Panc1 (cell line): ENCODE measurements at regions not wholly inside any gene's neighbourhood (a gene's known extent, or its start where the extent isn't known, plus 50 kb on each side); places are given as distances from the start of the nearest gene placed in this dataset.

Source experiments
- ATAC-seq: fragments of 200-7000 bp; cut with Tn5 transposase; 2 replicates; pipeline ENCODE4 v1.9.1; 2020; ENCODE audit warnings: mild to moderate bottlenecking, moderate library complexity
- BruUV-seq: library from RNA; stranded (reverse); fragments of 400-500 nt; replicated peaks from 2 replicates; lab custom pipeline; 2021; lab: Mats Ljungman, UMichigan
- CTCF ChIA-PET: fragments of 300-600 bp; sonication (Branson Sonifier 250); formaldehyde crosslinking; loops from one replicate; lab custom pipeline; 2022; ENCODE audit warnings: antibody characterized with exemption; lab: Charles Lee
- POLR2A ChIA-PET: fragments of 300-600 bp; sonication (Branson Sonifier 250); formaldehyde crosslinking; loops from one replicate; lab custom pipeline; 2022; ENCODE audit warnings: antibody characterized with exemption; lab: Charles Lee
- DNase-seq: peaks from one replicate; pipeline ENCODE4 v3.0.0-alpha.2; 2010; ENCODE audit warnings: low read depth, low spot score
- H3K27ac ChIP-seq: 2 replicates; pipeline ENCODE4 v1.5.1; 2011; ENCODE audit warnings: mild to moderate bottlenecking, low read length, inconsistent platforms
- H3K27me3 ChIP-seq: fragments of 200-500 bp; sonication (Bioruptor generic); 2 replicates; pipeline ENCODE4 v1.6.0; 2014; ENCODE audit warnings: low read length, inconsistent platforms; ENCODE audit not compliant: control insufficient read depth, insufficient read depth
- H3K36me3 ChIP-seq: fragments of 200-500 bp; sonication (Bioruptor generic); 2 replicates; pipeline ENCODE4 v1.5.1; 2014; ENCODE audit warnings: inconsistent platforms, mild to moderate bottlenecking, low read length, moderate library complexity; ENCODE audit not compliant: control insufficient read depth, insufficient read depth
- H3K4me1 ChIP-seq: 2 replicates; pipeline ENCODE4 v1.5.1; 2011; ENCODE audit warnings: inconsistent platforms, mild to moderate bottlenecking, low read length, moderate library complexity; ENCODE audit not compliant: control insufficient read depth, insufficient read depth
- H3K4me3 ChIP-seq, 2 experiments: 2 replicates each; pipeline ENCODE4 v1.5.1; 2011 to 2012; ENCODE audit warnings: low read depth in 2 of 2, low read length in 2 of 2, mild to moderate bottlenecking in 2 of 2, inconsistent platforms in 1 of 2, moderate library complexity in 1 of 2
- H3K9me3 ChIP-seq: fragments of 200-500 bp; sonication (Bioruptor generic); 2 replicates; pipeline ENCODE4 v1.5.1; 2014; ENCODE audit warnings: low read depth, mild to moderate bottlenecking, inconsistent platforms, low read length, moderate library complexity; ENCODE audit not compliant: control insufficient read depth, insufficient read depth
- POLR2AphosphoS5 ChIP-seq: IDR thresholded peaks from 2 replicates; pipeline ENCODE4 v1.6.1; 2012; ENCODE audit warnings: mild to moderate bottlenecking, low read depth, low read length, moderate library complexity
- SIN3A ChIP-seq: IDR thresholded peaks from 2 replicates; pipeline ENCODE4 v1.6.1; 2012; ENCODE audit warnings: low read depth, mild to moderate bottlenecking, low read length, moderate library complexity, borderline replicate concordance; ENCODE audit not compliant: insufficient read depth
- TCF7L2 ChIP-seq: IDR thresholded peaks from 2 replicates; pipeline ENCODE4 v1.6.1; 2011; ENCODE audit warnings: mild to moderate bottlenecking, low read depth, low read length, inconsistent platforms
- in situ Hi-C: cut with HindIII; loops from 2 replicates; pipeline ENCODE4 v1.10.0; 2016; ENCODE audit warnings: low sequenced_read_pairs, low pct_unique_long_range_greater_than_20kb
- intact Hi-C: fragments of 100-400 bp; cut with micrococcal nuclease; formaldehyde crosslinking; loops from one replicate; pipeline ENCODE4 v1.10.0; 2022; ENCODE audit not compliant: unreplicated experiment
- TF ChIP-seq, protein P1 (sequence below): fragments of 450-650 bp; IDR thresholded peaks from 2 replicates; pipeline ENCODE4 v1.5.1; 2017; ENCODE audit warnings: mild to moderate bottlenecking
- TF ChIP-seq, protein P2 (sequence below), 2 experiments: IDR thresholded peaks; 2 replicates each; pipeline ENCODE4 v1.6.1; 2011 to 2012; ENCODE audit warnings: low read depth in 2 of 2, control low read depth in 1 of 2, low read length in 1 of 2, mild to moderate bottlenecking in 1 of 2, moderate library complexity in 1 of 2; ENCODE audit not compliant: insufficient read depth in 1 of 2

DNA sequence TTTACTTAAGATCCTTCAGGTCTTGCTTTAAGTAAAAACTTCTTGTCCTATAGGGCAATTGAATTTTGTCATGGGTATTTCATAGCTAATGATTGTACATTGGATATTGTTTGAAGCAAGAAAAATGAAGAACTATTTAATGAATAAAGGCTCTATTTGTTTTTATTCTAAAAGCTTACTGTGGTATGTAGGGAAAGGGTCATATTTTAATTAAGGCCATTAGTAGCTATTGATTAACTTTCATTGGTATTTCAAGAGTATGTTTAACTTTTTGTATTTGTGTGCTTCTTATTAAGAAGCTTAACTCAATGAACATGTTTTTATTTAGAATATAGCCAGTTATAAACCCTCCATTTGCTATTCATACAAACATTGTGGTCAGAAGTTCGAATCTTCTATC, 1951.8 kb upstream of the ADGRL3 start:
- Histone ChIP-seq H3K27ac (no peak overlapping the region), H3K4me1 (no peaks in the 10 kb centered on the region), H3K36me3 (no peaks in the 10 kb centered on the region), H3K9me3 (no peaks in the 10 kb centered on the region), H3K4me3 (no peak overlapping the region), H3K27me3 (no peaks in the 10 kb centered on the region)
- ChIA-PET CTCF (interaction anchor here (0.7 kb wide), 2 partner anchors 192 to 485 kb away, joined by 3 read pairs; no protein-coding TSS in a partner anchor), POLR2A (interaction anchor here (0.5 kb wide), 1 partner anchor 797 kb away, joined by 5 read pairs; no protein-coding TSS in a partner anchor)
- no peak for DNase-seq
- intact Hi-C loops, result no loop called here
- no peak for ATAC-seq
- BruUV-seq, result no TSS peak
- TF ChIP-seq POLR2AphosphoS5 (no peak), SIN3A (no peak), TCF7L2 (no peak)
- TF ChIP-seq, protein P1, sequence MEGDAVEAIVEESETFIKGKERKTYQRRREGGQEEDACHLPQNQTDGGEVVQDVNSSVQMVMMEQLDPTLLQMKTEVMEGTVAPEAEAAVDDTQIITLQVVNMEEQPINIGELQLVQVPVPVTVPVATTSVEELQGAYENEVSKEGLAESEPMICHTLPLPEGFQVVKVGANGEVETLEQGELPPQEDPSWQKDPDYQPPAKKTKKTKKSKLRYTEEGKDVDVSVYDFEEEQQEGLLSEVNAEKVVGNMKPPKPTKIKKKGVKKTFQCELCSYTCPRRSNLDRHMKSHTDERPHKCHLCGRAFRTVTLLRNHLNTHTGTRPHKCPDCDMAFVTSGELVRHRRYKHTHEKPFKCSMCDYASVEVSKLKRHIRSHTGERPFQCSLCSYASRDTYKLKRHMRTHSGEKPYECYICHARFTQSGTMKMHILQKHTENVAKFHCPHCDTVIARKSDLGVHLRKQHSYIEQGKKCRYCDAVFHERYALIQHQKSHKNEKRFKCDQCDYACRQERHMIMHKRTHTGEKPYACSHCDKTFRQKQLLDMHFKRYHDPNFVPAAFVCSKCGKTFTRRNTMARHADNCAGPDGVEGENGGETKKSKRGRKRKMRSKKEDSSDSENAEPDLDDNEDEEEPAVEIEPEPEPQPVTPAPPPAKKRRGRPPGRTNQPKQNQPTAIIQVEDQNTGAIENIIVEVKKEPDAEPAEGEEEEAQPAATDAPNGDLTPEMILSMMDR, result no peak
- TF ChIP-seq, protein P2, sequence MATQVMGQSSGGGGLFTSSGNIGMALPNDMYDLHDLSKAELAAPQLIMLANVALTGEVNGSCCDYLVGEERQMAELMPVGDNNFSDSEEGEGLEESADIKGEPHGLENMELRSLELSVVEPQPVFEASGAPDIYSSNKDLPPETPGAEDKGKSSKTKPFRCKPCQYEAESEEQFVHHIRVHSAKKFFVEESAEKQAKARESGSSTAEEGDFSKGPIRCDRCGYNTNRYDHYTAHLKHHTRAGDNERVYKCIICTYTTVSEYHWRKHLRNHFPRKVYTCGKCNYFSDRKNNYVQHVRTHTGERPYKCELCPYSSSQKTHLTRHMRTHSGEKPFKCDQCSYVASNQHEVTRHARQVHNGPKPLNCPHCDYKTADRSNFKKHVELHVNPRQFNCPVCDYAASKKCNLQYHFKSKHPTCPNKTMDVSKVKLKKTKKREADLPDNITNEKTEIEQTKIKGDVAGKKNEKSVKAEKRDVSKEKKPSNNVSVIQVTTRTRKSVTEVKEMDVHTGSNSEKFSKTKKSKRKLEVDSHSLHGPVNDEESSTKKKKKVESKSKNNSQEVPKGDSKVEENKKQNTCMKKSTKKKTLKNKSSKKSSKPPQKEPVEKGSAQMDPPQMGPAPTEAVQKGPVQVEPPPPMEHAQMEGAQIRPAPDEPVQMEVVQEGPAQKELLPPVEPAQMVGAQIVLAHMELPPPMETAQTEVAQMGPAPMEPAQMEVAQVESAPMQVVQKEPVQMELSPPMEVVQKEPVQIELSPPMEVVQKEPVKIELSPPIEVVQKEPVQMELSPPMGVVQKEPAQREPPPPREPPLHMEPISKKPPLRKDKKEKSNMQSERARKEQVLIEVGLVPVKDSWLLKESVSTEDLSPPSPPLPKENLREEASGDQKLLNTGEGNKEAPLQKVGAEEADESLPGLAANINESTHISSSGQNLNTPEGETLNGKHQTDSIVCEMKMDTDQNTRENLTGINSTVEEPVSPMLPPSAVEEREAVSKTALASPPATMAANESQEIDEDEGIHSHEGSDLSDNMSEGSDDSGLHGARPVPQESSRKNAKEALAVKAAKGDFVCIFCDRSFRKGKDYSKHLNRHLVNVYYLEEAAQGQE (IDR thresholded peaks at IDR 0.05; ENCODE audit: insufficient read depth in 1 of 2, low read depth in 2 of 2, low read length in 1 of 2), result no peak
- in situ Hi-C loops, result no loop called here

DNA sequence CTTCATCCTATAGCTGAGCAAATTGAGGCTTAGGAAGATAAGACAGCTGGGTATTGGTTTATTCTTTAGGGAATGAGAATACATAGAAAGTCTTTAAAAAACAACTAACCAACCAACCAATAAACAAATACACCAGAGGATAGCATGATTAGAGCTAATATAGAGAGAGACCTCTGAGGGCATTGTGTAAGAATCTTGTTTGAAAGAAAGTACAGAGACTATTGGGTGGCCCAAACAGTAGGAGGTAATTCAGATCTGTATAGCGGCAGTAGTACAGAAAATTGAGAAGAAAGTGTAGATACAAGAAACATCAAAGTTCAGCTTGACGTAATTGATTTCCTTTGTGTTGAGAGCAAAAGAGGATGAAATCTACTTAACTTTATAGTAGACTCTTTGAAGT, 1951.0 kb upstream of the ADGRL3 start:
- POLR2A ChIA-PET, result no interaction called here

More for the DNA sequence above, 1951.0 kb upstream of the ADGRL3 start:
- DNase-seq, result no peak
- H3K27me3 ChIP-seq, result no peaks in the 10 kb centered on the region
- H3K4me1 ChIP-seq, result no peaks in the 10 kb centered on the region
- no peaks in the 10 kb centered on the region for H3K36me3 ChIP-seq
- no peaks in the 10 kb centered on the region for H3K9me3 ChIP-seq
- no peak for ATAC-seq
- intact Hi-C loops (no loop called here), in situ Hi-C loops (no loop called here)
- CTCF ChIA-PET, result no interaction called here
- TF ChIP-seq, protein P1, result no peak
- TF ChIP-seq SIN3A (no peak), POLR2AphosphoS5 (no peak), TCF7L2 (no peak)
- TF ChIP-seq, protein P2 (IDR thresholded peaks at IDR 0.05; ENCODE audit: insufficient read depth in 1 of 2, low read depth in 2 of 2, low read length in 1 of 2), result no peak
- no peak overlapping the region for H3K27ac ChIP-seq
- no TSS peak for BruUV-seq
- no peak overlapping the region for H3K4me3 ChIP-seq
